ENCODE measurements at regions not wholly inside any gene's neighbourhood (a gene's known extent, or its start where the extent isn't known, plus 50 kb on each side); places are given as distances from the start of the nearest gene placed in this dataset.
"Not testable (repeated sequence)": the region's sequence is repeated elsewhere in the genome, so short reads cannot be mapped to it uniquely, and the experiment has no call there.

- no peak for DNase-seq (ENCODE audit: low read depth in 2 of 2)
These were observed 96.8 kb upstream of the DPT start for GRCh38 chr1:168825820-168826219.

- no peak for DNase-seq (ENCODE audit: low read depth in 2 of 2)
These were observed 97.3 kb upstream of the DPT start for GRCh38 chr1:168826269-168826668.

GRCh38 chr1:168827557-168827956, 98.6 kb upstream of the DPT start:
- no peak for DNase-seq (ENCODE audit: low read depth in 2 of 2)

GRCh38 chr1:168829876-168830275, 100.9 kb upstream of the DPT start:
- no peak for DNase-seq (ENCODE audit: low read depth in 2 of 2)

- DNase-seq (ENCODE audit: low read depth in 2 of 2), result no peak
These were observed 101.6 kb upstream of the DPT start for GRCh38 chr1:168830562-168830961.

- DNase-seq (ENCODE audit: low read depth in 2 of 2), result no peak
These were observed 103.7 kb upstream of the DPT start for GRCh38 chr1:168832661-168833060.

- DNase-seq (ENCODE audit: low read depth in 2 of 2), result no peak
These were observed 104.4 kb upstream of the DPT start for GRCh38 chr1:168833362-168833761.

- no peak for DNase-seq (ENCODE audit: low read depth in 2 of 2)
These were observed 104.8 kb upstream of the DPT start for GRCh38 chr1:168833801-168834224.

GRCh38 chr1:168834225-168834872, 105.3 kb upstream of the DPT start:
- no peak for DNase-seq (ENCODE audit: low read depth in 2 of 2)

- no peak for DNase-seq (ENCODE audit: low read depth in 2 of 2)
These were observed 106.2 kb upstream of the DPT start for GRCh38 chr1:168835176-168835575.

- no peak for DNase-seq (ENCODE audit: low read depth in 2 of 2)
These were observed 106.8 kb upstream of the DPT start for GRCh38 chr1:168835791-168836190.

GRCh38 chr1:168836469-168836868, 107.5 kb upstream of the DPT start:
- DNase-seq (ENCODE audit: low read depth in 2 of 2), result no peak

GRCh38 chr1:168837230-168837629, 108.2 kb upstream of the DPT start:
- DNase-seq (ENCODE audit: low read depth in 2 of 2), result not testable (repeated sequence)

GRCh38 chr1:168842306-168842705, 113.3 kb upstream of the DPT start:
- DNase-seq (ENCODE audit: low read depth in 2 of 2), result no peak

GRCh38 chr1:168842916-168843315, 113.9 kb upstream of the DPT start:
- DNase-seq (ENCODE audit: low read depth in 2 of 2), result no peak

- no peak for DNase-seq (ENCODE audit: low read depth in 2 of 2)
These were observed 114.4 kb upstream of the DPT start for GRCh38 chr1:168843401-168843800.

- DNase-seq (ENCODE audit: low read depth in 2 of 2), result no peak
These were observed 114.9 kb upstream of the DPT start for GRCh38 chr1:168843950-168844349.

GRCh38 chr1:168845140-168845539, 116.1 kb upstream of the DPT start:
- DNase-seq (ENCODE audit: low read depth in 2 of 2), result no peak

GRCh38 chr1:168848051-168848450, 119.0 kb upstream of the DPT start:
- DNase-seq (ENCODE audit: low read depth in 2 of 2), result no peak

- DNase-seq (ENCODE audit: low read depth in 2 of 2), result no peak
These were observed 132.5 kb upstream of the DPT start for GRCh38 chr1:168861421-168862004.

- DNase-seq (ENCODE audit: low read depth in 2 of 2), result no peak
These were observed 134.8 kb upstream of the DPT start for GRCh38 chr1:168863772-168864171.

GRCh38 chr1:168864266-168864665, 135.3 kb upstream of the DPT start:
- DNase-seq (ENCODE audit: low read depth in 2 of 2), result no peak

GRCh38 chr1:168865850-168866620, 137.0 kb upstream of the DPT start:
- DNase-seq (ENCODE audit: low read depth in 2 of 2), result no peak

Measured in stimulated activated CD4-positive, alpha-beta T cell treated with anti-CD3 and anti-CD28 coated beads, Interleukin-1b, Interleukin-23, amount 100 ng/mL, for 4 hours (primary cell).